Lower leg skin (tissue), 3 donors: ENCODE measurements at regions not wholly inside any gene's neighbourhood (a gene's known extent, or its start where the extent isn't known, plus 50 kb on each side); places are given as distances from the start of the nearest gene placed in this dataset.

ENCODE experiments used
- CTCF ChIP-seq, 3 donors: fragments of 450-650 bp; IDR thresholded peaks; one replicate each; pipeline ENCODE4 v1.5.1; 2016; ENCODE audit warnings: antibody characterized with exemption in 3 of 3, mild to moderate bottlenecking in 3 of 3, moderate library complexity in 2 of 3
- POLR2A ChIP-seq, 2 donors: fragments of 450-650 bp; IDR thresholded peaks; one replicate each; pipeline ENCODE4 v1.6.1; 2016 to 2017; ENCODE audit warnings: antibody characterized with exemption in 2 of 2, mild to moderate bottlenecking in 1 of 2, moderate library complexity in 1 of 2

DNA sequence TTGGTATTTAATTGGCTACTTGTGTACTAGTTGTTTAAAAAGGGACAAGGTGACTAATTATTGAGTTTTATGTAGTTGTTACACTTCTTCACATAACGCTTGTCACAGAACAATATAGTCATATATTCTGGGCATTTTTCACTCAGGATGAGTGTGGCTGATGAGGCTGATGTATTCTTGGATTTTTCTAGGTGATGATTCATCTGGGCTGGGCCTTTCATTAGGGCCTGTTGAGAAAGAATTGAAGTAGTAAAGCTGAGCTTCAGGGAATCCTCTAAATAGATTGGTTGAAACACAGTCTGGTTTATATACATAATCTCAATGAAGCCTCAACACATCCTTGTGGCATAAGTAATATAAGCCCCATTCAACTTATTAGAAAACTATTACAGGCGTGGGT is 445.7 kb downstream of the DAD1 start:
- TF ChIP-seq POLR2A (IDR thresholded peaks at IDR 0.05): no peak
- TF ChIP-seq CTCF (IDR thresholded peaks at IDR 0.05): no peak
